GM19372 (cell line): ENCODE measurements at regions not wholly inside any gene's neighbourhood (a gene's known extent, or its start where the extent isn't known, plus 50 kb on each side); places are given as distances from the start of the nearest gene placed in this dataset.

ENCODE experiments used
- ATAC-seq: cut with Tn5 transposase; IDR thresholded peaks from one replicate; pipeline ENCODE4 v1.9.1; 2021; ENCODE audit warnings: mild to moderate bottlenecking, low read depth, moderate library complexity; ENCODE audit not compliant: unreplicated experiment

GRCh38 chr13:33728271-33729037 lies 89.5 kb upstream of the RFC3 start:
- peak; percentile 79 for ATAC-seq

GRCh38 chr13:33730147-33730546 lies 87.8 kb upstream of the RFC3 start:
- ATAC-seq = no peak

GRCh38 chr13:33730619-33731018 lies 87.3 kb upstream of the RFC3 start:
- no peak for ATAC-seq

- no peak for ATAC-seq
Measured at GRCh38 chr13:33735276-33735675, 82.7 kb upstream of the RFC3 start.

- no peak for ATAC-seq
Measured at GRCh38 chr13:33739254-33739653, 78.7 kb upstream of the RFC3 start.

GRCh38 chr13:33740134-33740538 lies 77.8 kb upstream of the RFC3 start:
- ATAC-seq = no peak

GRCh38 chr13:33742321-33742720 lies 75.6 kb upstream of the RFC3 start:
- no peak for ATAC-seq

GRCh38 chr13:33743438-33744368 lies 74.2 kb upstream of the RFC3 start:
- ATAC-seq = peak; percentile 62

GRCh38 chr13:33744589-33745369 lies 73.2 kb upstream of the RFC3 start:
- ATAC-seq = no peak

GRCh38 chr13:33745370-33746324 lies 72.3 kb upstream of the RFC3 start:
- peak; percentile 43 for ATAC-seq

- no peak for ATAC-seq
Measured at GRCh38 chr13:33746867-33747266, 71.1 kb upstream of the RFC3 start.

GRCh38 chr13:33751151-33751550 lies 66.8 kb upstream of the RFC3 start:
- ATAC-seq = no peak

- no peak for ATAC-seq
Measured at GRCh38 chr13:33752094-33752493, 65.9 kb upstream of the RFC3 start.

GRCh38 chr13:33752597-33752996 lies 65.4 kb upstream of the RFC3 start:
- no peak for ATAC-seq

- no peak for ATAC-seq
Measured at GRCh38 chr13:33756929-33757328, 61.0 kb upstream of the RFC3 start.

GRCh38 chr13:33757713-33758112 lies 60.2 kb upstream of the RFC3 start:
- no peak for ATAC-seq

- no peak for ATAC-seq
Measured at GRCh38 chr13:33758113-33758512, 59.8 kb upstream of the RFC3 start.

- ATAC-seq = no peak
Measured at GRCh38 chr13:33761740-33762139, 56.2 kb upstream of the RFC3 start.

- ATAC-seq = no peak
Measured at GRCh38 chr13:33763021-33763420, 54.9 kb upstream of the RFC3 start.

GRCh38 chr13:33764716-33765115 lies 53.2 kb upstream of the RFC3 start:
- no peak for ATAC-seq
